ENCODE measurements at regions not wholly inside any gene's neighbourhood (a gene's known extent, or its start where the extent isn't known, plus 50 kb on each side); places are given as distances from the start of the nearest gene placed in this dataset.

DNA sequence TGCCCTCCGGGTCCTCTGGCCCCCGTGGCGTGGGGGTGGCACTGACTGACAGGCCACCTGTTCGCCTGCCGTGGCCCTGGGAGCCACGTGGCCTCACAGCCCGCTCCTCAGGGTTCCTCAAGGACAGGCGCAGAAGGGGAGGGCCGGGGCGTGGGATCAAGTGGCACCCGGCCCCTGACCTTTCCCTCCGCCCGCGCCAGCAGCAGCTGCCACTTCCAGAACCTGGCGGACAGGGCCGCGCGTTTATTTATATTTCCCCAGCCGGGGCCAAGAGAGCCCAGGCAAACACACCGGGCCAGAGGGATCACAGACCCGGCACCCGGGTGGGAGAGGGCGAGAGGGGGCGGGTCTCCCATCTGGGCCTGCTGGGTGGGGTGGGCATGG, 92.6 kb downstream of the RFLNA start:
- peak in 2 of 3 donors; percentile 33 to 43 for TF ChIP-seq POLR2A (IDR thresholded peaks at IDR 0.05)
- TF ChIP-seq, protein P1, sequence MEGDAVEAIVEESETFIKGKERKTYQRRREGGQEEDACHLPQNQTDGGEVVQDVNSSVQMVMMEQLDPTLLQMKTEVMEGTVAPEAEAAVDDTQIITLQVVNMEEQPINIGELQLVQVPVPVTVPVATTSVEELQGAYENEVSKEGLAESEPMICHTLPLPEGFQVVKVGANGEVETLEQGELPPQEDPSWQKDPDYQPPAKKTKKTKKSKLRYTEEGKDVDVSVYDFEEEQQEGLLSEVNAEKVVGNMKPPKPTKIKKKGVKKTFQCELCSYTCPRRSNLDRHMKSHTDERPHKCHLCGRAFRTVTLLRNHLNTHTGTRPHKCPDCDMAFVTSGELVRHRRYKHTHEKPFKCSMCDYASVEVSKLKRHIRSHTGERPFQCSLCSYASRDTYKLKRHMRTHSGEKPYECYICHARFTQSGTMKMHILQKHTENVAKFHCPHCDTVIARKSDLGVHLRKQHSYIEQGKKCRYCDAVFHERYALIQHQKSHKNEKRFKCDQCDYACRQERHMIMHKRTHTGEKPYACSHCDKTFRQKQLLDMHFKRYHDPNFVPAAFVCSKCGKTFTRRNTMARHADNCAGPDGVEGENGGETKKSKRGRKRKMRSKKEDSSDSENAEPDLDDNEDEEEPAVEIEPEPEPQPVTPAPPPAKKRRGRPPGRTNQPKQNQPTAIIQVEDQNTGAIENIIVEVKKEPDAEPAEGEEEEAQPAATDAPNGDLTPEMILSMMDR (IDR thresholded peaks at IDR 0.05), result no peak
